ENCODE measurements at regions not wholly inside any gene's neighbourhood (a gene's known extent, or its start where the extent isn't known, plus 50 kb on each side); places are given as distances from the start of the nearest gene placed in this dataset.

- no peak for DNase-seq
- H3K27me3 ChIP-seq = no peaks in the 10 kb centered on the region
- H3K27ac ChIP-seq = no peak overlapping the region
- H3K4me3 ChIP-seq = no peak overlapping the region
- TF ChIP-seq EP300 (IDR thresholded peaks at IDR 0.05) (no peak), CTCF (IDR thresholded peaks at IDR 0.05) (no peak)
- H3K9me3 ChIP-seq = no peaks in the 10 kb centered on the region
- WGBS, 2 donors = 50 to 67% methylated on average over 3 of the region's 3 CpGs
- no peaks in the 10 kb centered on the region for H3K4me1 ChIP-seq
- intact Hi-C loops (cut with DNase I) = no loop called here
- no peaks in the 10 kb centered on the region for H3K36me3 ChIP-seq
Measured at GRCh38 chr2:194232600-194232999, 1424.4 kb upstream of the SLC39A10 start.

GRCh38 chr2:194223218-194223617 lies 1433.8 kb upstream of the SLC39A10 start:
- Histone ChIP-seq H3K4me1 (no peaks in the 10 kb centered on the region), H3K9me3 (no peaks in the 10 kb centered on the region), H3K36me3 (no peaks in the 10 kb centered on the region), H3K4me3 (no peak overlapping the region), H3K27ac (no peak overlapping the region), H3K27me3 (no peaks in the 10 kb centered on the region)
- intact Hi-C loops (cut with DNase I) = no loop called here
- no peak for TF ChIP-seq CTCF (IDR thresholded peaks at IDR 0.05)
- no peak for TF ChIP-seq EP300 (IDR thresholded peaks at IDR 0.05)
- TF ChIP-seq POLR2A (IDR thresholded peaks at IDR 0.05) = no peak
- no peak for TF ChIP-seq POLR2AphosphoS5 (IDR thresholded peaks at IDR 0.05)
- no peak for DNase-seq
- WGBS, 2 donors = 40 to 62% methylated on average over 1 of the region's 1 CpG

GRCh38 chr2:194214192-194214591 lies 1442.8 kb upstream of the SLC39A10 start:
- TF ChIP-seq POLR2A (IDR thresholded peaks at IDR 0.05) = no peak
- no peak for TF ChIP-seq POLR2AphosphoS5 (IDR thresholded peaks at IDR 0.05)
- TF ChIP-seq EP300 (IDR thresholded peaks at IDR 0.05) = no peak
- no peak for TF ChIP-seq CTCF (IDR thresholded peaks at IDR 0.05)
- Histone ChIP-seq H3K36me3 (no peaks in the 10 kb centered on the region), H3K4me1 (no peaks in the 10 kb centered on the region), H3K27ac (no peak overlapping the region), H3K4me3 (no peak overlapping the region), H3K27me3 (no peaks in the 10 kb centered on the region), H3K9me3 (no peaks in the 10 kb centered on the region)
- intact Hi-C loops (cut with DNase I) = no loop called here
- no peak for DNase-seq

DNA sequence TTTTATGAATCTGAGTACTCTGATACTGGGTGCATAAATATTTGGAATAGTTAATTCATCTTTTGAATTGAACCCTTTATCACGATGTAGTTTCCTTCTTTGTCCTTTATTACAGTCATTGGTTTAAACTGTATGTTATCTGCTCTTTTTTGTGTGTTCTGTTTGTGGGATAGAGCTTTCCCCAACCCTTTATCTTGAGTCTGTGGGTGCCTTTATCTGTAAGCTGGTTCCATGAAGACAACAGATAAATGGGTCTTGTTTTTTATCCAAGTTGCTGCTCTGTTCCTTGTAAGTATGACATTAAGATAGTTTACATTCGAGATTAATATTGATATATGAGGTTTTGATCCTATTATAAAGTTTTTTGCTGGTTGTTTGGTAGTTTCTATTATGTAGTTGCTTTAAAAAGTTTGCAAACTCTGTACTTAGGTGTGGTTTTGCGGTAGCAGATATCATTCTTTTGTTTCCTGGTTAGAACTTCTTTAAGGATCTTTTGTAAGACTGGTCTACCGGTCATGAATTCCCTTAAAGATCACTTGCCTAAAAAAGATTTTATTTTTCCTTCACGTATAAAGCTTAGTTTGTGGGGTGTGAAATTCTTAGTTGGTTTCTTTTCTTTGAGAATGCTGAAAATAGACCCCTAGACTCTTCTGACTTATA lies 1451.3 kb upstream of the SLC39A10 start:
- WGBS, 2 donors = 68 to 82% methylated on average over 5 of the region's 5 CpGs
- DNase-seq = no peak
- intact Hi-C loops (cut with DNase I) = no loop called here

More for the DNA sequence above, 1451.3 kb upstream of the SLC39A10 start:
- H3K9me3 ChIP-seq = no peaks in the 10 kb centered on the region
- no peaks in the 10 kb centered on the region for H3K4me1 ChIP-seq
- no peak overlapping the region for H3K4me3 ChIP-seq
- no peak overlapping the region for H3K27ac ChIP-seq
- H3K27me3 ChIP-seq = no peaks in the 10 kb centered on the region
- TF ChIP-seq CTCF (IDR thresholded peaks at IDR 0.05) = no peak
- TF ChIP-seq POLR2A (IDR thresholded peaks at IDR 0.05) = no peak
- no peak for TF ChIP-seq EP300 (IDR thresholded peaks at IDR 0.05)
- TF ChIP-seq POLR2AphosphoS5 (IDR thresholded peaks at IDR 0.05) = no peak
- no peaks in the 10 kb centered on the region for H3K36me3 ChIP-seq

Data from sigmoid colon (tissue), 6 donors.